Endothelial cell of umbilical vein (primary cell): ENCODE measurements at regions not wholly inside any gene's neighbourhood (a gene's known extent, or its start where the extent isn't known, plus 50 kb on each side); places are given as distances from the start of the nearest gene placed in this dataset.

ENCODE experiments used
- BruUV-seq: library from RNA; stranded (reverse); fragments of 400-500 nt; replicated peaks from 2 replicates; lab custom pipeline; 2021; lab: Mats Ljungman, UMichigan
- CTCF ChIA-PET: fragments of 300-600, 350-600 bp; sonication (Branson Sonifier 250); formaldehyde crosslinking; loops from one replicate; lab custom pipeline; 2021; ENCODE audit warnings: antibody characterized with exemption, inconsistent platforms; lab: Charles Lee
- POLR2A ChIA-PET: fragments of 300-600, 350-600 bp; sonication (Branson Sonifier 250); formaldehyde crosslinking; loops from one replicate; lab custom pipeline; 2021; ENCODE audit warnings: antibody characterized with exemption, inconsistent platforms; lab: Charles Lee
- DNase-seq: peaks from one replicate; pipeline ENCODE4 v3.0.0-alpha.2; 2011; ENCODE audit warnings: low read depth, low spot score
- FAIRE-seq: peaks from 2 replicates; lab custom pipeline; 2011; peaks lifted over from hg19 to GRCh38; lab: Jason Lieb, UNC
- H2AFZ ChIP-seq: 2 replicates; pipeline ENCODE4 v1.6.0; 2012; ENCODE audit warnings: low read depth, low read length, control low read depth, inconsistent platforms
- H3K27ac ChIP-seq: 2 replicates; pipeline ENCODE4 v1.5.1; 2011; ENCODE audit warnings: low read depth, mild to moderate bottlenecking, control low read depth, low read length, moderate library complexity; ENCODE audit not compliant: insufficient read depth
- H3K27me3 ChIP-seq, 2 experiments: 2 replicates each; pipeline versions ENCODE4 v1.6.0 to v1.6.1; 2011; ENCODE audit warnings: low read length in 2 of 2, mixed read lengths in 1 of 2; ENCODE audit not compliant: control insufficient read depth in 2 of 2, insufficient read depth in 2 of 2
- H3K36me3 ChIP-seq, 2 experiments: 2 replicates in 1 of 2; 3 replicates in 1 of 2; pipeline ENCODE4 v1.5.1; 2011; ENCODE audit warnings: low read length in 2 of 2, mild to moderate bottlenecking in 1 of 2, moderate library complexity in 1 of 2; ENCODE audit not compliant: control insufficient read depth in 2 of 2, insufficient read depth in 2 of 2; ENCODE audit errors: extremely low read depth in 1 of 2
- H3K4me1 ChIP-seq: 3 replicates; pipeline ENCODE4 v1.5.1; 2011; ENCODE audit warnings: mild to moderate bottlenecking, low read length; ENCODE audit not compliant: control insufficient read depth, insufficient read depth; ENCODE audit errors: extremely low read depth
- H3K4me2 ChIP-seq: 2 replicates; pipeline ENCODE4 v1.6.1; 2011; ENCODE audit warnings: low read length, control low read depth, mixed read lengths; ENCODE audit not compliant: insufficient read depth
- H3K4me3 ChIP-seq, 3 experiments: fragments of 200-600 bp in 1 of 3; sonication (generic), shearing (Covaris generic) in 1 of 3; replicated peaks in 1 of 3; 2 replicates each; pipeline ENCODE4 v1.5.1; 2011 to 2016; ENCODE audit warnings: control low read depth in 3 of 3, low read length in 3 of 3, mild to moderate bottlenecking in 2 of 3, inconsistent platforms in 1 of 3, low read depth in 1 of 3, moderate library complexity in 1 of 3; ENCODE audit not compliant: insufficient read depth in 1 of 3
- H3K79me2 ChIP-seq: 2 replicates; pipeline ENCODE4 v1.6.0; 2012; ENCODE audit warnings: low read length, inconsistent platforms; ENCODE audit not compliant: control insufficient read depth, insufficient read depth
- H3K9ac ChIP-seq: replicated peaks from 2 replicates; pipeline ENCODE3; 2011; ENCODE audit warnings: low read length, control low read depth; ENCODE audit not compliant: insufficient read depth; ENCODE audit errors: extremely low read depth
- H3K9me1 ChIP-seq: replicated peaks from 3 replicates; pipeline ENCODE4 v1.6.0; 2011; ENCODE audit warnings: mild to moderate bottlenecking, low read length; ENCODE audit not compliant: control insufficient read depth, insufficient read depth; ENCODE audit errors: extremely low read depth
- H3K9me3 ChIP-seq: replicated peaks from 2 replicates; pipeline ENCODE4 v1.5.1; 2012; ENCODE audit warnings: low read length, inconsistent platforms; ENCODE audit not compliant: control insufficient read depth, insufficient read depth
- H4K20me1 ChIP-seq: replicated peaks from 2 replicates; pipeline ENCODE3; 2011; ENCODE audit warnings: mild to moderate bottlenecking, low read length; ENCODE audit not compliant: control insufficient read depth, insufficient read depth; ENCODE audit errors: extremely low read depth
- CTCF ChIP-seq, 2 donors: IDR thresholded peaks; 1 replicate in 1 of 2; 2 replicates in 1 of 2; pipeline ENCODE4 v1.5.1; 2011; ENCODE audit warnings: low read length in 2 of 2, mild to moderate bottlenecking in 2 of 2, moderate library complexity in 2 of 2, control low read depth in 1 of 2, inconsistent platforms in 1 of 2, low read depth in 1 of 2; ENCODE audit not compliant: insufficient read depth in 1 of 2; ENCODE audit errors: extremely low read depth in 1 of 2
- EZH2 ChIP-seq: IDR thresholded peaks from 2 replicates; pipeline ENCODE4 v1.6.1; 2012; ENCODE audit warnings: borderline replicate concordance, low read depth, mild to moderate bottlenecking, moderate library complexity, low read length, inconsistent platforms; ENCODE audit not compliant: severe bottlenecking
- FOS ChIP-seq: IDR thresholded peaks from 2 replicates; pipeline ENCODE4 v1.6.1; 2011; ENCODE audit warnings: mild to moderate bottlenecking, low read length, moderate library complexity, borderline replicate concordance; ENCODE audit not compliant: insufficient read depth
- GATA2 ChIP-seq: IDR thresholded peaks from 2 replicates; pipeline ENCODE4 v1.7.0; 2011; ENCODE audit warnings: low read depth, mild to moderate bottlenecking, moderate library complexity, mixed read lengths, low read length; ENCODE audit not compliant: insufficient read length, insufficient read depth
- JUN ChIP-seq: IDR thresholded peaks from 2 replicates; pipeline ENCODE4 v1.6.1; 2011; ENCODE audit warnings: borderline replicate concordance, low read depth; ENCODE audit not compliant: insufficient read length, insufficient read depth
- MAX ChIP-seq: IDR thresholded peaks from 2 replicates; pipeline ENCODE4 v1.6.1; 2011; ENCODE audit not compliant: insufficient read depth, insufficient read length
- MYC ChIP-seq: IDR thresholded peaks from one replicate; pipeline ENCODE4 v1.6.1; 2011; ENCODE audit warnings: mild to moderate bottlenecking, low read depth, low read length
- POLR2A ChIP-seq: IDR thresholded peaks from 2 replicates; pipeline ENCODE4 v1.6.1; 2012; ENCODE audit warnings: low read depth, mild to moderate bottlenecking, control low read depth, low read length
- POLR2AphosphoS5 ChIP-seq: IDR thresholded peaks from 2 replicates; pipeline ENCODE4 v1.6.1; 2012; ENCODE audit warnings: low read depth, mild to moderate bottlenecking, control low read depth, low read length, moderate library complexity; ENCODE audit not compliant: insufficient read depth
- dilution Hi-C: fragments of 300-500 bp; cut with MboI; formaldehyde crosslinking; loops from one replicate; pipeline ENCODE4 v1.15.0; 2019; ENCODE audit warnings: low sequenced_read_pairs; ENCODE audit not compliant: extremely low pct_ligation_motif_present
- intact Hi-C: fragments of 100-400 bp; cut with micrococcal nuclease; formaldehyde crosslinking; loops from one replicate; pipeline ENCODE4 v1.10.0; 2022

GRCh38 chr6:92944132-92944531, 475.2 kb downstream of the EPHA7 start:
- no peak overlapping the region for H3K27ac ChIP-seq
- H3K4me1 ChIP-seq = no peaks in the 10 kb centered on the region
- no peak for FAIRE-seq
- BruUV-seq = no TSS peak
- no peak for TF ChIP-seq EZH2
- no peak for TF ChIP-seq POLR2AphosphoS5
- TF ChIP-seq MAX = no peak
- TF ChIP-seq CTCF (IDR thresholded peaks at IDR 0.05; ENCODE audit: extremely low read depth in 1 of 2, insufficient read depth in 1 of 2, low read depth in 1 of 2, low read length in 2 of 2) = no peak
- no peak for TF ChIP-seq POLR2A
- no peak for TF ChIP-seq MYC
- TF ChIP-seq JUN = no peak
- TF ChIP-seq FOS = no peak
- TF ChIP-seq GATA2 = no peak
- CTCF ChIA-PET = no interaction called here
- no peaks in the 10 kb centered on the region for H3K36me3 ChIP-seq
- no peak overlapping the region for H2AFZ ChIP-seq
- intact Hi-C loops (no loop called here), dilution Hi-C loops (no loop called here)
- no peaks in the 10 kb centered on the region for H3K9me1 ChIP-seq
- no peaks in the 10 kb centered on the region for H3K79me2 ChIP-seq
- no peak overlapping the region for H3K9ac ChIP-seq
- H3K4me3 ChIP-seq = no peak overlapping the region
- H3K27me3 ChIP-seq = no peaks in the 10 kb centered on the region
- no peaks in the 10 kb centered on the region for H4K20me1 ChIP-seq
- H3K9me3 ChIP-seq = no peaks in the 10 kb centered on the region
- POLR2A ChIA-PET = no interaction called here
- H3K4me2 ChIP-seq = no peak overlapping the region
- DNase-seq = no peak
